ENCODE measurements at regions not wholly inside any gene's neighbourhood (a gene's known extent, or its start where the extent isn't known, plus 50 kb on each side); places are given as distances from the start of the nearest gene placed in this dataset.

DNA sequence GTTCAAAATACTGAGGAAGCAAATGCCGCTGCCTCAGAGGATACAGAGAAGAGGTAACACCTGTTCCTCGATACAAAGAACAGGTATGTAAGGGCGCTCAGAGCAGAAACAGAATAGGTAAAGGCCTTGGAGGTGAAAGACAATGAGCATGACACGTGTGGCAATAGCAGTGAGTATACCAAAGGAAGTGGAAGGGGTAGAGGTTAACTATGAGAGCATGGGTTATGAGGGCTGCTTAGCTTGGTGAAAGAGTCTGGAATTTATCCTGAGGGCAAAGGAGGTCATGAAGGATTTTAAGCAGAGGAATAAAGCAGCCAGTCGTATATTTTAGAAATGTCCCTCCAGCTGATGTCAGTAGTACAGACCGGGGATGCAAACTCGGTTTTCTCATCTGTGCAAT lies 269.8 kb upstream of the ZNF462 start:
- TF ChIP-seq, protein P1, sequence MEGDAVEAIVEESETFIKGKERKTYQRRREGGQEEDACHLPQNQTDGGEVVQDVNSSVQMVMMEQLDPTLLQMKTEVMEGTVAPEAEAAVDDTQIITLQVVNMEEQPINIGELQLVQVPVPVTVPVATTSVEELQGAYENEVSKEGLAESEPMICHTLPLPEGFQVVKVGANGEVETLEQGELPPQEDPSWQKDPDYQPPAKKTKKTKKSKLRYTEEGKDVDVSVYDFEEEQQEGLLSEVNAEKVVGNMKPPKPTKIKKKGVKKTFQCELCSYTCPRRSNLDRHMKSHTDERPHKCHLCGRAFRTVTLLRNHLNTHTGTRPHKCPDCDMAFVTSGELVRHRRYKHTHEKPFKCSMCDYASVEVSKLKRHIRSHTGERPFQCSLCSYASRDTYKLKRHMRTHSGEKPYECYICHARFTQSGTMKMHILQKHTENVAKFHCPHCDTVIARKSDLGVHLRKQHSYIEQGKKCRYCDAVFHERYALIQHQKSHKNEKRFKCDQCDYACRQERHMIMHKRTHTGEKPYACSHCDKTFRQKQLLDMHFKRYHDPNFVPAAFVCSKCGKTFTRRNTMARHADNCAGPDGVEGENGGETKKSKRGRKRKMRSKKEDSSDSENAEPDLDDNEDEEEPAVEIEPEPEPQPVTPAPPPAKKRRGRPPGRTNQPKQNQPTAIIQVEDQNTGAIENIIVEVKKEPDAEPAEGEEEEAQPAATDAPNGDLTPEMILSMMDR (IDR thresholded peaks at IDR 0.05; ENCODE audit: poor library complexity, severe bottlenecking): no peak
- no peak for TF ChIP-seq EZH2 (IDR thresholded peaks at IDR 0.05; ENCODE audit: borderline replicate concordance, insufficient read depth, low read length, poor library complexity, severe bottlenecking)
- TF ChIP-seq RAD21 (conservative IDR thresholded peaks at IDR 0.05): no peak
- TF ChIP-seq REST (IDR thresholded peaks at IDR 0.05; ENCODE audit: borderline replicate concordance): no peak
- TF ChIP-seq POLR2AphosphoS5 (IDR thresholded peaks at IDR 0.05): no peak
- no peak for TF ChIP-seq TAF1 (IDR thresholded peaks at IDR 0.05; ENCODE audit: low read depth)
- TF ChIP-seq EP300 (conservative IDR thresholded peaks at IDR 0.05; ENCODE audit: poor library complexity, severe bottlenecking): no peak
- no peak for TF ChIP-seq MXI1 (conservative IDR thresholded peaks at IDR 0.05; ENCODE audit: poor library complexity, severe bottlenecking)

Measured in neural cell (in vitro differentiated cells).